ENCODE measurements at regions not wholly inside any gene's neighbourhood (a gene's known extent, or its start where the extent isn't known, plus 50 kb on each side); places are given as distances from the start of the nearest gene placed in this dataset.
A peak's percentile ranks its signal among the peaks of the same experiment; 100 is the strongest.

DNA sequence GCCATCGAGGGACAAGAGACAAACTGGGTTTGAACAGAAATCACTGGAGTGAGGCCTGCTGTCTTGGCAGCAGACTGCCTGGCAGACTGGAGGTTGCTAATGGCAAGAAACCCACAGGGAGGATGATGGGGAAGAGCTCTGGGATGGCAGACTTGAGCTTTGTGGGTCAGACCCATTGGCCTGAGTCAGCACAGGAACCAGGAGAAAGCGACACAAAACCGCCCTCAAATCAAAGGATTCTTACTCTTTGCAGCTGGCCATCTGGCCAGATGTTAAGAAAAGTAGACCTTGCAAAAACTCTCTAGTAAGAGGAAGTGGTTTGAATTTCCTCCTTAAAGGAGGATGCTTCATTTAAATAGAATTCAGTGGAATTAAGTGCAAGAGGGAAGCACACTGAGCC, 195.2 kb upstream of the JUN start:
- no peaks in the 10 kb centered on the region for H3K9me3 ChIP-seq (ENCODE audit: control insufficient read depth, low read length)
- no peak for TF ChIP-seq CTCF (IDR thresholded peaks at IDR 0.05)
- no peak overlapping the region for H2AFZ ChIP-seq
- H3K4me1 ChIP-seq = peaks cover 13% of the 10 kb centered on the region
- no peaks in the 10 kb centered on the region for H3K79me2 ChIP-seq
- no peak overlapping the region for H3K27ac ChIP-seq
- no peak overlapping the region for H3K4me2 ChIP-seq (ENCODE audit: low read length)
- H3K27me3 ChIP-seq (ENCODE audit: control insufficient read depth, insufficient read depth, low read length) = no peaks in the 10 kb centered on the region
- no peaks in the 10 kb centered on the region for H3K36me3 ChIP-seq (ENCODE audit: control insufficient read depth, insufficient read depth, low read length)
- H3K9ac ChIP-seq = no peak overlapping the region
- no peak overlapping the region for H3K4me3 ChIP-seq (ENCODE audit: low read depth, low read length)

GRCh38 chr1:58979677-58980076, 195.8 kb upstream of the JUN start:
- H3K9me3 ChIP-seq (ENCODE audit: control insufficient read depth, low read length) = no peaks in the 10 kb centered on the region
- H3K27ac ChIP-seq = no peak overlapping the region
- H2AFZ ChIP-seq = no peak overlapping the region
- no peaks in the 10 kb centered on the region for H3K36me3 ChIP-seq (ENCODE audit: control insufficient read depth, insufficient read depth, low read length)
- H3K27me3 ChIP-seq (ENCODE audit: control insufficient read depth, insufficient read depth, low read length) = no peaks in the 10 kb centered on the region
- H3K79me2 ChIP-seq = no peaks in the 10 kb centered on the region
- H3K4me3 ChIP-seq (ENCODE audit: low read depth, low read length) = no peak overlapping the region
- H3K4me1 ChIP-seq = peaks cover 13% of the 10 kb centered on the region
- no peak for TF ChIP-seq CTCF (IDR thresholded peaks at IDR 0.05)
- no peak overlapping the region for H3K9ac ChIP-seq
- H3K4me2 ChIP-seq (ENCODE audit: low read length) = no peak overlapping the region

DNA sequence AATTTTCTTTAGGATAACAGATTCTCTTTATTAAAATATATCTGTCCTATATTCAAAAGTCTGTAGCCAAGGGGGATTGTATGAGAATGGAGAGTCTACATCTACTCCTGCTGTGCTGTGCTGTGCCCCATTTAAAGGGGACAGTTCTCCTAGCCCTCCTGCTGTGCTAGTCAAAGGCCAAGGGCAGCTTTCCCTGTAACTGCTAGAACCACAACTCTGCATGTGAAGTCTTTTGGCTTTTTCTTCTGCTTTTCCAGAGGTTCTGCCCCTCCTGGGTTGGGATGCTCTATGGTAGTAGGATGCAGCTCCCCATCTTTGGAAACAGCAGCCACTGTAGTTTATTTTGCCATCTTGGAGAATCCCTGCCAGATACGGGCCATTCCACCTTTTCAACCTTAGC, 197.5 kb upstream of the JUN start:
- no peak for TF ChIP-seq CTCF (IDR thresholded peaks at IDR 0.05)
- peaks cover 16% of the 10 kb centered on the region for H3K4me1 ChIP-seq
- H3K36me3 ChIP-seq (ENCODE audit: control insufficient read depth, insufficient read depth, low read length) = no peaks in the 10 kb centered on the region
- no peak overlapping the region for H2AFZ ChIP-seq
- H3K4me3 ChIP-seq (ENCODE audit: low read depth, low read length) = no peak overlapping the region
- H3K79me2 ChIP-seq = no peaks in the 10 kb centered on the region
- no peak overlapping the region for H3K9ac ChIP-seq
- H3K4me2 ChIP-seq (ENCODE audit: low read length) = no peak overlapping the region
- no peak overlapping the region for H3K27ac ChIP-seq
- H3K9me3 ChIP-seq (ENCODE audit: control insufficient read depth, low read length) = no peaks in the 10 kb centered on the region
- no peaks in the 10 kb centered on the region for H3K27me3 ChIP-seq (ENCODE audit: control insufficient read depth, insufficient read depth, low read length)

DNA sequence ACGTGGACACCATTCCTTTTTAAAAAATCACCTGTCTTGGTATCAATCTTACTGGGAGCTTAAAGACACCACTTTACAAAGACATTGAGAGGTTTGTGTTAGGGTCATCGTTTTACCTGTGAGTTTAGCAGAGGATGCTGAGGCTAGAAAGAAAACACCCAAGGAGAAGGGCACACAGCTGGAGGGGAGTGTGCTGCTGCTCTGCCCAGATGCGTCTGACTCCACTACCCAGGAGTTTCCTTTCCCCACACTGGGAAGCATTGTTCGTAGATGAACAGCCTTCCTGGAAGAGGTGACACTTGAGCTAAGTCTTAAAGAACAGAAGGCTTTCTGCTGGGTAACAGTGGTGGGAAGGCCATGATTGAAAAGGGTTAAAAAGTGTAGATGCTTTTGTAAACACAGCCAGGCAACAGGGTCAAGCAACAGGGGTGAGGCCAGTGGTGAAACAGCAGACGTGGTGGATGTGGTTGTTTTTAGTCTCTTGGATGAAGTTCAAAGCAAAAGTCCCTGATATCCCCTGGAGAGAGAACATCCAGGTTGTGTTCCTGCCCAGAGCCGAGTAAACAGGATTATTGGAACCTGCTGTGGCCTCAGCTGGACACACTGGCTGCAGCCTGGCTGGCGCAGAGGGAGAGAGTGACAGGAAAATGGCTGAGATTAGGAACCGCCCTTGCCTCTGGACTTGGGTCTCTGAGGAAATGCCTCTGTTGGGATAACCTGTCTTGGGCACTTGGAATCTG, 198.6 kb upstream of the JUN start:
- Histone ChIP-seq H3K4me1 (peaks cover 16% of the 10 kb centered on the region), H3K4me2 (ENCODE audit: low read length) (no peak overlapping the region), H3K4me3 (ENCODE audit: low read depth, low read length) (no peak overlapping the region), H3K9me3 (ENCODE audit: control insufficient read depth, low read length) (no peaks in the 10 kb centered on the region), H3K27ac (no peak overlapping the region), H3K36me3 (ENCODE audit: control insufficient read depth, insufficient read depth, low read length) (no peaks in the 10 kb centered on the region), H2AFZ (peak overlapping the region; percentile 65), H3K27me3 (ENCODE audit: control insufficient read depth, insufficient read depth, low read length) (no peaks in the 10 kb centered on the region), H3K9ac (no peak overlapping the region), H3K79me2 (no peaks in the 10 kb centered on the region)
- no peak for TF ChIP-seq CTCF (IDR thresholded peaks at IDR 0.05)

GRCh38 chr1:58983162-58983561, 199.3 kb upstream of the JUN start:
- Histone ChIP-seq H3K4me1 (peaks cover 16% of the 10 kb centered on the region), H3K27ac (no peak overlapping the region)
- no peak for TF ChIP-seq CTCF (IDR thresholded peaks at IDR 0.05)

More at GRCh38 chr1:58983162-58983561, 199.3 kb upstream of the JUN start:
- Histone ChIP-seq H3K4me3 (ENCODE audit: low read depth, low read length) (no peak overlapping the region), H3K27me3 (ENCODE audit: control insufficient read depth, insufficient read depth, low read length) (no peaks in the 10 kb centered on the region), H2AFZ (no peak overlapping the region), H3K9ac (no peak overlapping the region), H3K36me3 (ENCODE audit: control insufficient read depth, insufficient read depth, low read length) (no peaks in the 10 kb centered on the region), H3K79me2 (no peaks in the 10 kb centered on the region), H3K9me3 (ENCODE audit: control insufficient read depth, low read length) (no peaks in the 10 kb centered on the region), H3K4me2 (ENCODE audit: low read length) (no peak overlapping the region)
